Osteocyte (in vitro differentiated cells): ENCODE measurements at regions not wholly inside any gene's neighbourhood (a gene's known extent, or its start where the extent isn't known, plus 50 kb on each side); places are given as distances from the start of the nearest gene placed in this dataset.

Source experiments
- DNase-seq: peaks from one replicate; pipeline ENCODE4 v3.0.0; 2021; ENCODE audit warnings: mixed read lengths; ENCODE audit not compliant: unreplicated experiment; ENCODE audit errors: extremely low spot score
- H3K27ac Mint-ChIP-seq: one replicate; pipeline ENCODE4 v1.8.0; 2021; ENCODE audit warnings: mild to moderate bottlenecking, mixed read lengths; ENCODE audit not compliant: unreplicated experiment
- H3K27me3 Mint-ChIP-seq: one replicate; pipeline ENCODE4 v1.8.0; 2021; ENCODE audit warnings: mixed read lengths; ENCODE audit not compliant: unreplicated experiment
- H3K36me3 Mint-ChIP-seq: one replicate; pipeline ENCODE4 v1.8.0; 2021; ENCODE audit warnings: mixed read lengths; ENCODE audit not compliant: unreplicated experiment
- H3K4me1 Mint-ChIP-seq: one replicate; pipeline ENCODE4 v1.8.0; 2021; ENCODE audit warnings: mixed read lengths; ENCODE audit not compliant: unreplicated experiment
- H3K4me3 Mint-ChIP-seq: one replicate; pipeline ENCODE4 v1.8.0; 2021; ENCODE audit warnings: mild to moderate bottlenecking, moderate library complexity, mixed read lengths; ENCODE audit not compliant: unreplicated experiment
- H3K9me3 Mint-ChIP-seq: one replicate; pipeline ENCODE4 v1.8.0; 2021; ENCODE audit warnings: mixed read lengths; ENCODE audit not compliant: unreplicated experiment
- TF ChIP-seq, protein P1 (sequence below): fragments of 200-600 bp; sonication (generic); IDR thresholded peaks from 2 replicates; pipeline ENCODE4 v1.5.0; 2021; ENCODE audit warnings: antibody characterized with exemption, mild to moderate bottlenecking, moderate library complexity

GRCh38 chr6:106802139-106802538 lies 172.4 kb downstream of the CD24 start:
- Mint-ChIP-seq H3K27me3 (peaks cover 16% of the 10 kb centered on the region), H3K4me3 (no peak overlapping the region), H3K4me1 (peaks cover 8% of the 10 kb centered on the region), H3K27ac (no peak overlapping the region), H3K36me3 (no peaks in the 10 kb centered on the region), H3K9me3 (no peaks in the 10 kb centered on the region)
- DNase-seq, result no peak
- TF ChIP-seq, protein P1, sequence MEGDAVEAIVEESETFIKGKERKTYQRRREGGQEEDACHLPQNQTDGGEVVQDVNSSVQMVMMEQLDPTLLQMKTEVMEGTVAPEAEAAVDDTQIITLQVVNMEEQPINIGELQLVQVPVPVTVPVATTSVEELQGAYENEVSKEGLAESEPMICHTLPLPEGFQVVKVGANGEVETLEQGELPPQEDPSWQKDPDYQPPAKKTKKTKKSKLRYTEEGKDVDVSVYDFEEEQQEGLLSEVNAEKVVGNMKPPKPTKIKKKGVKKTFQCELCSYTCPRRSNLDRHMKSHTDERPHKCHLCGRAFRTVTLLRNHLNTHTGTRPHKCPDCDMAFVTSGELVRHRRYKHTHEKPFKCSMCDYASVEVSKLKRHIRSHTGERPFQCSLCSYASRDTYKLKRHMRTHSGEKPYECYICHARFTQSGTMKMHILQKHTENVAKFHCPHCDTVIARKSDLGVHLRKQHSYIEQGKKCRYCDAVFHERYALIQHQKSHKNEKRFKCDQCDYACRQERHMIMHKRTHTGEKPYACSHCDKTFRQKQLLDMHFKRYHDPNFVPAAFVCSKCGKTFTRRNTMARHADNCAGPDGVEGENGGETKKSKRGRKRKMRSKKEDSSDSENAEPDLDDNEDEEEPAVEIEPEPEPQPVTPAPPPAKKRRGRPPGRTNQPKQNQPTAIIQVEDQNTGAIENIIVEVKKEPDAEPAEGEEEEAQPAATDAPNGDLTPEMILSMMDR, result no peak

GRCh38 chr6:106801256-106801655 lies 171.9 kb downstream of the QRSL1 start:
- peaks cover 8% of the 10 kb centered on the region for H3K4me1 Mint-ChIP-seq
- TF ChIP-seq, protein P1, result no peak
- no peak overlapping the region for H3K27ac Mint-ChIP-seq
- H3K27me3 Mint-ChIP-seq, result peaks cover 16% of the 10 kb centered on the region
- no peak for DNase-seq
- no peak overlapping the region for H3K4me3 Mint-ChIP-seq
- H3K9me3 Mint-ChIP-seq, result no peaks in the 10 kb centered on the region
- H3K36me3 Mint-ChIP-seq, result no peaks in the 10 kb centered on the region

- Mint-ChIP-seq H3K4me3 (no peak overlapping the region), H3K27ac (no peak overlapping the region)
- TF ChIP-seq, protein P1, result no peak
Measured at GRCh38 chr6:106800379-106800778, 171.0 kb downstream of the QRSL1 start.

GRCh38 chr6:106799031-106799894 lies 169.9 kb downstream of the QRSL1 start:
- H3K4me3 Mint-ChIP-seq, result no peak overlapping the region
- no peak overlapping the region for H3K27ac Mint-ChIP-seq
- peaks cover 8% of the 10 kb centered on the region for H3K4me1 Mint-ChIP-seq
- H3K27me3 Mint-ChIP-seq, result peaks cover 26% of the 10 kb centered on the region
- no peaks in the 10 kb centered on the region for H3K9me3 Mint-ChIP-seq
- no peak for DNase-seq
- no peaks in the 10 kb centered on the region for H3K36me3 Mint-ChIP-seq
- TF ChIP-seq, protein P1, result no peak

More at GRCh38 chr6:106800379-106800778, 171.0 kb downstream of the QRSL1 start:
- peaks cover 8% of the 10 kb centered on the region for H3K4me1 Mint-ChIP-seq
- DNase-seq, result no peak
- peaks cover 20% of the 10 kb centered on the region for H3K27me3 Mint-ChIP-seq
- H3K36me3 Mint-ChIP-seq, result no peaks in the 10 kb centered on the region
- no peaks in the 10 kb centered on the region for H3K9me3 Mint-ChIP-seq

DNA sequence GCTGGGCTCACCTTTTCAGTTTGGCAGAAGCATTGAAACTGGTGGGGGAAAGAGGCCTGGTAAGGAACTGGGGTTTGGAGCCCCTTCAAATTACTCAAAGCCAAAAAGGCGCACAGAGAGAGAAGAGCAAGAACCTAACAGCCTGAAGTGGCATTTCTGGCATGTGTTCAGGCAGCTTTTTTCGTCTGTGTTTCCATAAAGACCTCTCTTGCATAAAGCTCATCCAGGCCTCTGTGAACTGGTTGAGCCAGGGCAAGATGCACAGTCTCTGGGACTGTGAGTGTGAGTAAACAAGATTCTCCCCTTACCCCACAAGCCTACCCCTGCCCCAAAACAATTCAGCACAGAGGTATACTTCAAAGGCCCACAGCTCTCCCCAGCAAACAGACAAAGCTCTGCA lies 167.8 kb downstream of the QRSL1 start:
- TF ChIP-seq, protein P1, result no peak
- H3K9me3 Mint-ChIP-seq, result no peaks in the 10 kb centered on the region
- H3K36me3 Mint-ChIP-seq, result no peaks in the 10 kb centered on the region
- peaks cover 8% of the 10 kb centered on the region for H3K4me1 Mint-ChIP-seq
- no peak overlapping the region for H3K4me3 Mint-ChIP-seq
- H3K27me3 Mint-ChIP-seq, result peaks cover 40% of the 10 kb centered on the region
- DNase-seq, result no peak
- H3K27ac Mint-ChIP-seq, result no peak overlapping the region
